Mononuclear cell (primary cell): ENCODE measurements at regions not wholly inside any gene's neighbourhood (a gene's known extent, or its start where the extent isn't known, plus 50 kb on each side); places are given as distances from the start of the nearest gene placed in this dataset.

ENCODE experiments used
- H3K27me3 ChIP-seq: 2 replicates; pipeline ENCODE4 v1.6.0; 2011; ENCODE audit warnings: low read length, control low read depth; ENCODE audit not compliant: insufficient read depth
- H3K4me1 ChIP-seq: 2 replicates; pipeline ENCODE4 v1.5.1; 2011; ENCODE audit warnings: mild to moderate bottlenecking, low read length, control low read depth; ENCODE audit not compliant: insufficient read depth
- H3K4me3 ChIP-seq: 2 replicates; pipeline ENCODE4 v1.5.1; 2011; ENCODE audit warnings: mild to moderate bottlenecking, low read length, moderate library complexity
- H3K9me3 ChIP-seq: 2 replicates; pipeline ENCODE4 v1.5.1; 2011; ENCODE audit warnings: low read depth, mild to moderate bottlenecking, control low read depth, low read length

- Histone ChIP-seq H3K27me3 (no peaks in the 10 kb centered on the region), H3K4me3 (no peak overlapping the region)
These were observed 67.1 kb upstream of the PIK3CG start for GRCh38 chr7:106797937-106798336.

GRCh38 chr7:106802589-106802988, 62.5 kb upstream of the PIK3CG start:
- H3K9me3 ChIP-seq = peaks cover 8% of the 10 kb centered on the region
- H3K4me1 ChIP-seq = no peaks in the 10 kb centered on the region
- no peaks in the 10 kb centered on the region for H3K27me3 ChIP-seq
- no peak overlapping the region for H3K4me3 ChIP-seq

More at GRCh38 chr7:106797937-106798336, 67.1 kb upstream of the PIK3CG start:
- H3K9me3 ChIP-seq = peaks cover 10% of the 10 kb centered on the region
- H3K4me1 ChIP-seq = no peaks in the 10 kb centered on the region

- no peak overlapping the region for H3K4me3 ChIP-seq
These were observed 58.5 kb upstream of the PIK3CG start for GRCh38 chr7:106806556-106806955.

GRCh38 chr7:106807474-106807873, 57.6 kb upstream of the PIK3CG start:
- H3K4me1 ChIP-seq = peaks cover 11% of the 10 kb centered on the region
- no peaks in the 10 kb centered on the region for H3K9me3 ChIP-seq
- no peaks in the 10 kb centered on the region for H3K27me3 ChIP-seq
- H3K4me3 ChIP-seq = no peak overlapping the region

More at GRCh38 chr7:106806556-106806955, 58.5 kb upstream of the PIK3CG start:
- no peaks in the 10 kb centered on the region for H3K9me3 ChIP-seq
- H3K4me1 ChIP-seq = peaks cover 4% of the 10 kb centered on the region
- no peaks in the 10 kb centered on the region for H3K27me3 ChIP-seq

- Histone ChIP-seq H3K27me3 (no peaks in the 10 kb centered on the region), H3K4me3 (no peak overlapping the region), H3K4me1 (peaks cover 11% of the 10 kb centered on the region), H3K9me3 (no peaks in the 10 kb centered on the region)
These were observed 56.0 kb upstream of the PIK3CG start for GRCh38 chr7:106808967-106809635.

- H3K4me1 ChIP-seq = peaks cover 11% of the 10 kb centered on the region
- no peaks in the 10 kb centered on the region for H3K9me3 ChIP-seq
- H3K4me3 ChIP-seq = no peak overlapping the region
These were observed 53.6 kb upstream of the PIK3CG start for GRCh38 chr7:106811472-106811871.

GRCh38 chr7:106812027-106812643, 52.9 kb upstream of the PIK3CG start:
- no peaks in the 10 kb centered on the region for H3K9me3 ChIP-seq
- H3K4me1 ChIP-seq = peaks cover 11% of the 10 kb centered on the region
- H3K27me3 ChIP-seq = no peaks in the 10 kb centered on the region
- no peak overlapping the region for H3K4me3 ChIP-seq

More at GRCh38 chr7:106811472-106811871, 53.6 kb upstream of the PIK3CG start:
- no peaks in the 10 kb centered on the region for H3K27me3 ChIP-seq

GRCh38 chr7:106813705-106814305, 51.3 kb upstream of the PIK3CG start:
- Histone ChIP-seq H3K9me3 (no peaks in the 10 kb centered on the region), H3K4me1 (peaks cover 11% of the 10 kb centered on the region), H3K27me3 (no peaks in the 10 kb centered on the region), H3K4me3 (no peak overlapping the region)

GRCh38 chr7:106814887-106815286, 50.2 kb upstream of the PIK3CG start:
- Histone ChIP-seq H3K4me1 (peaks cover 11% of the 10 kb centered on the region), H3K27me3 (no peaks in the 10 kb centered on the region), H3K9me3 (no peaks in the 10 kb centered on the region), H3K4me3 (no peak overlapping the region)
